ENCODE measurements at regions not wholly inside any gene's neighbourhood (a gene's known extent, or its start where the extent isn't known, plus 50 kb on each side); places are given as distances from the start of the nearest gene placed in this dataset.

GRCh38 chr2:58562276-58562675 lies 321.2 kb upstream of the FANCL start:
- TF ChIP-seq CTCF (IDR thresholded peaks at IDR 0.05): no peak
- no peak for TF ChIP-seq POLR2AphosphoS5 (IDR thresholded peaks at IDR 0.05; ENCODE audit: low read depth, low read length)
- no peak for TF ChIP-seq SIN3A (IDR thresholded peaks at IDR 0.05; ENCODE audit: borderline replicate concordance, insufficient read depth, low read depth, low read length)
- TF ChIP-seq REST (IDR thresholded peaks at IDR 0.05; ENCODE audit: insufficient read depth in 1 of 2, low read depth in 2 of 2, low read length in 1 of 2): no peak
